ENCODE measurements at regions not wholly inside any gene's neighbourhood (a gene's known extent, or its start where the extent isn't known, plus 50 kb on each side); places are given as distances from the start of the nearest gene placed in this dataset.

GRCh38 chr2:53230691-53231090, 536.9 kb upstream of the CHAC2 start:
- WGBS, 2 donors (ENCODE audit: extremely low coverage in 2 of 2, insufficient read length in 2 of 2, insufficient replicate concordance in 1 of 2), result no CpG with 5 or more reads among the region's 2 CpGs

GRCh38 chr2:53227535-53227934, 540.1 kb upstream of the CHAC2 start:
- H3K27ac ChIP-seq (replicated peaks; ENCODE audit: low read length), result no peak overlapping the region
- no peak overlapping the region for H3K23ac ChIP-seq (ENCODE audit: low read depth, low read length, poor library complexity)
- H2BK120ac ChIP-seq (ENCODE audit: low read depth, low read length), result no peak overlapping the region
- no peaks in the 10 kb centered on the region for H3K9me3 ChIP-seq (replicated peaks in 1 of 2; ENCODE audit: control insufficient read depth in 2 of 2, insufficient read depth in 1 of 2, low read depth in 1 of 2, low read length in 2 of 2)
- H2AK5ac ChIP-seq (ENCODE audit: low read depth, low read length), result no peak overlapping the region
- H2BK15ac ChIP-seq (ENCODE audit: low read length), result no peak overlapping the region
- no peak overlapping the region for H4K91ac ChIP-seq (ENCODE audit: low read depth, low read length, poor library complexity)
- no peak for DNase-seq (ENCODE audit: low spot score)
- H3K4ac ChIP-seq (ENCODE audit: low read length), result no peak overlapping the region
- H3K4me1 ChIP-seq (ENCODE audit: control insufficient read depth in 2 of 2, insufficient read depth in 1 of 2, low read depth in 1 of 2, low read length in 2 of 2), result no peaks in the 10 kb centered on the region
- H3K4me2 ChIP-seq (ENCODE audit: insufficient read depth, low read length, poor library complexity, severe bottlenecking), result no peak overlapping the region
- no peaks in the 10 kb centered on the region for H3K36me3 ChIP-seq (replicated peaks in 1 of 2; ENCODE audit: control insufficient read depth in 2 of 2, insufficient read depth in 2 of 2, low read length in 2 of 2)
- H3K9ac ChIP-seq (ENCODE audit: low read depth, low read length, poor library complexity), result no peak overlapping the region
- no peak overlapping the region for H2BK5ac ChIP-seq (ENCODE audit: low read length)
- no peaks in the 10 kb centered on the region for H3K79me1 ChIP-seq (ENCODE audit: low read depth, low read length)
- no peaks in the 10 kb centered on the region for H3K27me3 ChIP-seq (ENCODE audit: control insufficient read depth in 3 of 3, insufficient read depth in 3 of 3, low read depth in 1 of 3, low read length in 3 of 3)
- no peak overlapping the region for H3K4me3 ChIP-seq (ENCODE audit: low read length in 2 of 2)
- WGBS, 2 donors (ENCODE audit: extremely low coverage in 2 of 2, insufficient read length in 2 of 2, insufficient replicate concordance in 1 of 2), result no CpG with 5 or more reads among the region's 3 CpGs
- no peak overlapping the region for H3K14ac ChIP-seq (ENCODE audit: low read length)
- no peak overlapping the region for H4K8ac ChIP-seq (ENCODE audit: low read depth, low read length)
- H2AFZ ChIP-seq (ENCODE audit: low read length), result no peak overlapping the region
- no peak overlapping the region for H2BK12ac ChIP-seq (ENCODE audit: low read length)
- H3K18ac ChIP-seq (ENCODE audit: low read length), result no peak overlapping the region

More at GRCh38 chr2:53230691-53231090, 536.9 kb upstream of the CHAC2 start:
- Histone ChIP-seq H3K4me3 (ENCODE audit: low read length in 2 of 2) (no peak overlapping the region), H3K27ac (replicated peaks; ENCODE audit: low read length) (no peak overlapping the region), H3K4me2 (ENCODE audit: insufficient read depth, low read length, poor library complexity, severe bottlenecking) (no peak overlapping the region), H3K79me1 (ENCODE audit: low read depth, low read length) (no peaks in the 10 kb centered on the region), H3K9ac (ENCODE audit: low read depth, low read length, poor library complexity) (no peak overlapping the region), H4K8ac (ENCODE audit: low read depth, low read length) (no peak overlapping the region), H3K4ac (ENCODE audit: low read length) (no peak overlapping the region), H2AFZ (ENCODE audit: low read length) (no peak overlapping the region), H3K14ac (ENCODE audit: low read length) (no peak overlapping the region), H3K27me3 (ENCODE audit: control insufficient read depth in 3 of 3, insufficient read depth in 3 of 3, low read depth in 1 of 3, low read length in 3 of 3) (no peaks in the 10 kb centered on the region), H2BK120ac (ENCODE audit: low read depth, low read length) (no peak overlapping the region), H3K18ac (ENCODE audit: low read length) (no peak overlapping the region), H2BK5ac (ENCODE audit: low read length) (no peak overlapping the region), H3K36me3 (replicated peaks in 1 of 2; ENCODE audit: control insufficient read depth in 2 of 2, insufficient read depth in 2 of 2, low read length in 2 of 2) (peaks cover 0 to 4% of the 10 kb centered on the region in 2 donors), H3K23ac (ENCODE audit: low read depth, low read length, poor library complexity) (no peak overlapping the region), H2BK15ac (ENCODE audit: low read length) (no peak overlapping the region), H3K4me1 (ENCODE audit: control insufficient read depth in 2 of 2, insufficient read depth in 1 of 2, low read depth in 1 of 2, low read length in 2 of 2) (peaks cover 0 to 2% of the 10 kb centered on the region in 2 donors), H4K91ac (ENCODE audit: low read depth, low read length, poor library complexity) (no peak overlapping the region), H2AK5ac (ENCODE audit: low read depth, low read length) (no peak overlapping the region), H2BK12ac (ENCODE audit: low read length) (no peak overlapping the region), H3K9me3 (replicated peaks in 1 of 2; ENCODE audit: control insufficient read depth in 2 of 2, insufficient read depth in 1 of 2, low read depth in 1 of 2, low read length in 2 of 2) (no peaks in the 10 kb centered on the region)
- DNase-seq (ENCODE audit: low spot score), result no peak

- no peak overlapping the region for H4K8ac ChIP-seq (ENCODE audit: low read depth, low read length)
- H2BK12ac ChIP-seq (ENCODE audit: low read length), result no peak overlapping the region
- WGBS, 2 donors (ENCODE audit: extremely low coverage in 2 of 2, insufficient read length in 2 of 2, insufficient replicate concordance in 1 of 2), result 100% methylated on average over 1 of the region's 3 CpGs; no CpG with 5 or more reads in 1 of the 2 donors
- no peak overlapping the region for H3K4me3 ChIP-seq (ENCODE audit: low read length in 2 of 2)
- no peak overlapping the region for H2BK5ac ChIP-seq (ENCODE audit: low read length)
- H3K4ac ChIP-seq (ENCODE audit: low read length), result no peak overlapping the region
- H3K4me1 ChIP-seq (ENCODE audit: control insufficient read depth in 2 of 2, insufficient read depth in 1 of 2, low read depth in 1 of 2, low read length in 2 of 2), result no peaks in the 10 kb centered on the region
- H2BK120ac ChIP-seq (ENCODE audit: low read depth, low read length), result no peak overlapping the region
- no peaks in the 10 kb centered on the region for H3K27me3 ChIP-seq (ENCODE audit: control insufficient read depth in 3 of 3, insufficient read depth in 3 of 3, low read depth in 1 of 3, low read length in 3 of 3)
- H2AK5ac ChIP-seq (ENCODE audit: low read depth, low read length), result no peak overlapping the region
- no peak for DNase-seq (ENCODE audit: low spot score)
- no peak overlapping the region for H3K4me2 ChIP-seq (ENCODE audit: insufficient read depth, low read length, poor library complexity, severe bottlenecking)
- no peak overlapping the region for H3K9ac ChIP-seq (ENCODE audit: low read depth, low read length, poor library complexity)
- H2BK15ac ChIP-seq (ENCODE audit: low read length), result no peak overlapping the region
- no peak overlapping the region for H3K18ac ChIP-seq (ENCODE audit: low read length)
- H2AFZ ChIP-seq (ENCODE audit: low read length), result no peak overlapping the region
- H3K79me1 ChIP-seq (ENCODE audit: low read depth, low read length), result no peaks in the 10 kb centered on the region
- H3K27ac ChIP-seq (replicated peaks; ENCODE audit: low read length), result no peak overlapping the region
- H3K23ac ChIP-seq (ENCODE audit: low read depth, low read length, poor library complexity), result no peak overlapping the region
- H3K9me3 ChIP-seq (replicated peaks in 1 of 2; ENCODE audit: control insufficient read depth in 2 of 2, insufficient read depth in 1 of 2, low read depth in 1 of 2, low read length in 2 of 2), result peaks cover 0 to 2% of the 10 kb centered on the region in 2 donors
- H4K91ac ChIP-seq (ENCODE audit: low read depth, low read length, poor library complexity), result no peak overlapping the region
- no peak overlapping the region for H3K14ac ChIP-seq (ENCODE audit: low read length)
- H3K36me3 ChIP-seq (replicated peaks in 1 of 2; ENCODE audit: control insufficient read depth in 2 of 2, insufficient read depth in 2 of 2, low read length in 2 of 2), result no peaks in the 10 kb centered on the region
These were observed 546.6 kb upstream of the CHAC2 start for GRCh38 chr2:53220969-53221368.

GRCh38 chr2:53217250-53217649, 550.4 kb upstream of the CHAC2 start:
- no peak overlapping the region for H3K4ac ChIP-seq (ENCODE audit: low read length)
- no peak overlapping the region for H4K8ac ChIP-seq (ENCODE audit: low read depth, low read length)
- no peak overlapping the region for H4K91ac ChIP-seq (ENCODE audit: low read depth, low read length, poor library complexity)
- H2BK120ac ChIP-seq (ENCODE audit: low read depth, low read length), result no peak overlapping the region
- no peaks in the 10 kb centered on the region for H3K27me3 ChIP-seq (ENCODE audit: control insufficient read depth in 3 of 3, insufficient read depth in 3 of 3, low read depth in 1 of 3, low read length in 3 of 3)
- H3K23ac ChIP-seq (ENCODE audit: low read depth, low read length, poor library complexity), result no peak overlapping the region
- H2BK12ac ChIP-seq (ENCODE audit: low read length), result no peak overlapping the region
- no peak overlapping the region for H3K9ac ChIP-seq (ENCODE audit: low read depth, low read length, poor library complexity)
- peaks cover 0 to 2% of the 10 kb centered on the region in 2 donors for H3K9me3 ChIP-seq (replicated peaks in 1 of 2; ENCODE audit: control insufficient read depth in 2 of 2, insufficient read depth in 1 of 2, low read depth in 1 of 2, low read length in 2 of 2)
- no peak overlapping the region for H2AK5ac ChIP-seq (ENCODE audit: low read depth, low read length)
- no peak overlapping the region for H3K4me3 ChIP-seq (ENCODE audit: low read length in 2 of 2)
- DNase-seq (ENCODE audit: low spot score), result no peak
- H3K4me1 ChIP-seq (ENCODE audit: control insufficient read depth in 2 of 2, insufficient read depth in 1 of 2, low read depth in 1 of 2, low read length in 2 of 2), result no peaks in the 10 kb centered on the region
- no peak overlapping the region for H3K4me2 ChIP-seq (ENCODE audit: insufficient read depth, low read length, poor library complexity, severe bottlenecking)
- no peak overlapping the region for H2AFZ ChIP-seq (ENCODE audit: low read length)
- no peaks in the 10 kb centered on the region for H3K36me3 ChIP-seq (replicated peaks in 1 of 2; ENCODE audit: control insufficient read depth in 2 of 2, insufficient read depth in 2 of 2, low read length in 2 of 2)
- no CpG with 5 or more reads among the region's 2 CpGs for WGBS, 2 donors (ENCODE audit: extremely low coverage in 2 of 2, insufficient read length in 2 of 2, insufficient replicate concordance in 1 of 2)
- H3K14ac ChIP-seq (ENCODE audit: low read length), result no peak overlapping the region
- H2BK15ac ChIP-seq (ENCODE audit: low read length), result no peak overlapping the region
- no peak overlapping the region for H3K18ac ChIP-seq (ENCODE audit: low read length)
- no peaks in the 10 kb centered on the region for H3K79me1 ChIP-seq (ENCODE audit: low read depth, low read length)
- no peak overlapping the region for H3K27ac ChIP-seq (replicated peaks; ENCODE audit: low read length)
- peak overlapping the region; percentile 2 for H2BK5ac ChIP-seq (ENCODE audit: low read length)

All from neuronal stem cell (in vitro differentiated cells).